Sigmoid colon (tissue), 6 donors: ENCODE measurements at regions not wholly inside any gene's neighbourhood (a gene's known extent, or its start where the extent isn't known, plus 50 kb on each side); places are given as distances from the start of the nearest gene placed in this dataset.

Experiments
- DNase-seq: peaks from one replicate; pipeline ENCODE4 v3.0.0-alpha.2; 2019
- H3K27ac ChIP-seq, 4 donors: fragments of 200-600 bp; sonication (generic); one replicate each; pipeline ENCODE4 v1.5.1; 2016 to 2019; ENCODE audit warnings: mild to moderate bottlenecking in 1 of 4
- H3K27me3 ChIP-seq, 3 donors: fragments of 200-600 bp; sonication (generic); one replicate each; pipeline ENCODE4 v1.5.1; 2019; ENCODE audit warnings: mild to moderate bottlenecking in 1 of 3
- H3K36me3 ChIP-seq, 4 donors: fragments of 200-600 bp; sonication (generic); one replicate each; pipeline ENCODE4 v1.5.1; 2016 to 2019
- H3K4me1 ChIP-seq, 4 donors: fragments of 200-600 bp; sonication (generic); one replicate each; pipeline ENCODE4 v1.5.1; 2017 to 2019
- H3K4me3 ChIP-seq, 4 donors: fragments of 200-600 bp; sonication (generic); one replicate each; pipeline ENCODE4 v1.5.1; 2017 to 2019; ENCODE audit warnings: mild to moderate bottlenecking in 2 of 4, moderate library complexity in 1 of 4
- H3K9me3 ChIP-seq, 4 donors: fragments of 200-600 bp in 3 of 4; sonication (generic) in 3 of 4; one replicate each; pipeline versions ENCODE4 v1.5.1 to v1.6.1; 2013 to 2019
- EP300 ChIP-seq, 4 donors: sonication (generic); formaldehyde crosslinking; IDR thresholded peaks; one replicate each; pipeline ENCODE4 v1.6.1; 2017; ENCODE audit warnings: antibody characterized with exemption in 4 of 4
- POLR2A ChIP-seq, 2 donors: fragments of 450-650 bp; IDR thresholded peaks; one replicate each; pipeline ENCODE4 v1.6.1; 2016; ENCODE audit warnings: antibody characterized with exemption in 2 of 2, mild to moderate bottlenecking in 2 of 2, moderate library complexity in 2 of 2
- POLR2AphosphoS5 ChIP-seq, 4 donors: sonication (generic); formaldehyde crosslinking; IDR thresholded peaks; one replicate each; pipeline ENCODE4 v1.6.1; 2017; ENCODE audit warnings: antibody characterized with exemption in 4 of 4
- WGBS, 2 donors: extraction: QIAGEN DNeasy Blood & Tissue Kit; methylation state at CpG; one replicate each; pipeline ENCODE4 v1.1.7; 2013; 5-methylcytosine and 5-hydroxymethylcytosine counted together
- intact Hi-C: fragments of 100-400 bp; cut with DNase I; formaldehyde crosslinking; loops from one replicate; pipeline ENCODE4 v1.15.1; 2023
- TF ChIP-seq, protein P1 (sequence below), 4 experiments: fragments of 450-650 bp in 3 of 4; fragments of 200-600 bp in 1 of 4; IDR thresholded peaks; one replicate each; pipeline ENCODE4 v1.5.1; 2016 to 2019; ENCODE audit warnings: antibody characterized with exemption in 4 of 4, mild to moderate bottlenecking in 3 of 4, moderate library complexity in 2 of 4
- donor health status: healthy with polysubstance abuse.
- donor health status: healthy.

DNA sequence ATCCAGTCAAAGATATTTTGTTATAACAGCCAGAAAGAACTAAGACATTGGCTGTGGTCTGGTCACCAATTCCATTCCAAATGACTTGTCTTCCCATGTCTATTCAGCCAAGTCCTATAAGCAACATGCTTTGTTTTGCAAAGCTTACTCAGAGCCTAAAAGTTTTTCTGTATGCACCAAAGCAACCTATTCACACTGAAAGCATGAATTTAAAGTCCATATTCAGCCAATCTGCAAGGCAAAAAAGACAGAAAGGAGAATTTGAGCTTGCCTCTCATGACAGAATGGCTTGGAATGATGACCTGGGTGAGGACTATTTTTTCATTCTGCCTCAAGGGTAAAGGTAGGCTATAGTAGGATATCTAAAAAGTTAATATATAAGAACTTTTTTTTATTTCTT lies 323.2 kb upstream of the NOCT start:
- intact Hi-C loops = no loop called here
- H3K36me3 ChIP-seq = no peaks in the 10 kb centered on the region
- H3K4me3 ChIP-seq = no peak overlapping the region
- TF ChIP-seq EP300 (IDR thresholded peaks at IDR 0.05) (no peak), POLR2A (IDR thresholded peaks at IDR 0.05) (no peak), POLR2AphosphoS5 (IDR thresholded peaks at IDR 0.05) (no peak)
- TF ChIP-seq, protein P1, sequence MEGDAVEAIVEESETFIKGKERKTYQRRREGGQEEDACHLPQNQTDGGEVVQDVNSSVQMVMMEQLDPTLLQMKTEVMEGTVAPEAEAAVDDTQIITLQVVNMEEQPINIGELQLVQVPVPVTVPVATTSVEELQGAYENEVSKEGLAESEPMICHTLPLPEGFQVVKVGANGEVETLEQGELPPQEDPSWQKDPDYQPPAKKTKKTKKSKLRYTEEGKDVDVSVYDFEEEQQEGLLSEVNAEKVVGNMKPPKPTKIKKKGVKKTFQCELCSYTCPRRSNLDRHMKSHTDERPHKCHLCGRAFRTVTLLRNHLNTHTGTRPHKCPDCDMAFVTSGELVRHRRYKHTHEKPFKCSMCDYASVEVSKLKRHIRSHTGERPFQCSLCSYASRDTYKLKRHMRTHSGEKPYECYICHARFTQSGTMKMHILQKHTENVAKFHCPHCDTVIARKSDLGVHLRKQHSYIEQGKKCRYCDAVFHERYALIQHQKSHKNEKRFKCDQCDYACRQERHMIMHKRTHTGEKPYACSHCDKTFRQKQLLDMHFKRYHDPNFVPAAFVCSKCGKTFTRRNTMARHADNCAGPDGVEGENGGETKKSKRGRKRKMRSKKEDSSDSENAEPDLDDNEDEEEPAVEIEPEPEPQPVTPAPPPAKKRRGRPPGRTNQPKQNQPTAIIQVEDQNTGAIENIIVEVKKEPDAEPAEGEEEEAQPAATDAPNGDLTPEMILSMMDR (IDR thresholded peaks at IDR 0.05) = no peak
- H3K4me1 ChIP-seq = peaks cover 0 to 10% (median 6%) of the 10 kb centered on the region in 4 donors
- no peak overlapping the region for H3K27ac ChIP-seq
- H3K27me3 ChIP-seq = no peaks in the 10 kb centered on the region
- DNase-seq = no peak
- no peaks in the 10 kb centered on the region for H3K9me3 ChIP-seq

DNA sequence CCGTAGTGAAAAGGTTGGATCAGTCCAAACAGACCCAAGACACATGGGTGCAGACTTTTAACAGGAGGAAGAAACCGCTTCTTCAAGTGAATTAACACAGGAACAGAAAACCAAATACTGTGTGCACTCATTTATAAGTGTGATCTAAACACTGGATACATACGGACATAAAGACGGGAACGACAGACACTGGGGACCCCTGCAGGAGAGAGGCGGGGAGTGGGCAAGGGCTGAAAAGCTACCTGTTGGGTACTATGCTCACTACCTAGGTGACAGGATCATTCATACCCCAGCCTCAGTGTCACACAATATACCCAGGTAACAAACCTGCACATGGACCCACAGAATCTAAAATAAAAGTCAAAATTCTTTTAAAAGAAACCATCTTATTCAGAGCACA lies 326.0 kb upstream of the NOCT start:
- no peak overlapping the region for H3K27ac ChIP-seq
- H3K9me3 ChIP-seq = no peaks in the 10 kb centered on the region
- no peak for DNase-seq
- H3K27me3 ChIP-seq = no peaks in the 10 kb centered on the region
- TF ChIP-seq, protein P1 (IDR thresholded peaks at IDR 0.05) = no peak
- TF ChIP-seq POLR2AphosphoS5 (IDR thresholded peaks at IDR 0.05) (no peak), POLR2A (IDR thresholded peaks at IDR 0.05) (no peak), EP300 (IDR thresholded peaks at IDR 0.05) (no peak)
- no peaks in the 10 kb centered on the region for H3K36me3 ChIP-seq
- WGBS, 2 donors = 86 to 93% methylated on average over 6 of the region's 6 CpGs
- no peak overlapping the region for H3K4me3 ChIP-seq
- peaks cover 0 to 23% (median 15%) of the 10 kb centered on the region in 4 donors for H3K4me1 ChIP-seq
- intact Hi-C loops = loop anchor here (10.0 kb wide), 2 partner anchors 245 to 1155 kb away; partner anchors contain the start of gene PCDH18

DNA sequence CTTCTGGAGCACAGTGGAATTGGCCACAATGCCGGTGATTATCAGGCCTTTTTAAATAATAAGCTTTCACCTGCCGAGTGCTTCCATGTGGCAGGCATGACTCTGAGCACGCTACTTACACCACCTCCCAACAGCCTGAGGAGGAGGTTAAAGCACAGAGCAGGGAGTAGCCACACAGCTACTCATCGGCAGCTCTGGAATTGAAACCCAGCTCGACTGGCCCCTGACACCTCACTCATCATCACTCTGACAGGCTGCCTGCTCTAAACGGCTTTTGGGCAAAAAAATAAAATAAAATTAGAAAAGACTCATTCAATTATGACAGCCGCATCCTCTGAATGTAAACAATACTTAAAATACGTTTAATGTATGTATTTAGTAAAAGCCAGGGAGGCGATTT lies 326.4 kb upstream of the NOCT start:
- WGBS, 2 donors = 76 to 77% methylated on average over 9 of the region's 9 CpGs
- intact Hi-C loops = loop anchor here (10.0 kb wide), 2 partner anchors 246 to 1154 kb away; partner anchors contain the start of gene PCDH18
- peaks cover 0 to under 1% (median 0%) of the 10 kb centered on the region in 4 donors for H3K9me3 ChIP-seq

DNA sequence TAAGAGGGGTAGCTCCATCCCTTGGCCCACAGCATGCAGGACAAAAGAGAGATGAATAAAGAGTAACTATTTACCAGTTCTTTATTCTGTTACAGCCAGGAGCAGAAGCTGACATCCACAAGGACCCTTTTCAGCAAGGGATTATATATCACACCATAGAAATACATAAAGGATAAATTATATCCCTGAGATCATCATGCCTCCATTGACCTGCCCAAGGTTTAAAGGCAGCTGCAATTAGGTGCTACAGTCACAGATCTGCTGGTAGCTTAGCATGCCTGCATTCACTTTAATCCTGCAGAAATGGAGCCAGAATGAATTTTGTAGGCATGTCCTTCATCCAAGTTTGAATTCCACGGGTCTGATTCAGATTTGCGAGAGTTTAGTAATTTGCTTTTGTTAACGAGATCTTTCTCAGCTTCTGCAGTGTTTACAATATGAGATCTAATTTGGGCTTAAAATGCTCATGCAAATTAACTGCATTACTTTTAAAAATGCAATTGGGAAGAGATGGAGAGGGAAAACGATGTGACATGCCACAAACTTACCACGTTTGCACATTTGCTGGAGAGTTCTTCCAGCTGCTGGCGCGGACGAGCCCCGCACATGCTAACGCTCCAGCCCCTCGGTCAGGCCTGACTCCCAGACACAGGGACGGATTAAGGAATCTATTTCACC lies 327.0 kb upstream of the NOCT start:
- Histone ChIP-seq H3K9me3 (peaks cover 0 to 3% (median 0%) of the 10 kb centered on the region in 4 donors), H3K4me1 (peaks cover 0 to 20% (median 14%) of the 10 kb centered on the region in 4 donors), H3K27me3 (no peaks in the 10 kb centered on the region), H3K27ac (no peak overlapping the region), H3K4me3 (no peak overlapping the region), H3K36me3 (no peaks in the 10 kb centered on the region)
- 75 to 79% methylated on average over 12 of the region's 12 CpGs for WGBS, 2 donors
- intact Hi-C loops = loop anchor here (10.0 kb wide), 2 partner anchors 246 to 1154 kb away; partner anchors contain the start of gene PCDH18
- TF ChIP-seq EP300 (IDR thresholded peaks at IDR 0.05) (no peak), POLR2AphosphoS5 (IDR thresholded peaks at IDR 0.05) (no peak), POLR2A (IDR thresholded peaks at IDR 0.05) (no peak)
- TF ChIP-seq, protein P1 (IDR thresholded peaks at IDR 0.05) = no peak
- no peak for DNase-seq

More for the DNA sequence above, 326.4 kb upstream of the NOCT start:
- DNase-seq = no peak
- H3K27me3 ChIP-seq = no peaks in the 10 kb centered on the region
- TF ChIP-seq, protein P1 (IDR thresholded peaks at IDR 0.05) = no peak
- TF ChIP-seq POLR2AphosphoS5 (IDR thresholded peaks at IDR 0.05) (no peak), EP300 (IDR thresholded peaks at IDR 0.05) (no peak)
- no peaks in the 10 kb centered on the region for H3K36me3 ChIP-seq
- H3K4me1 ChIP-seq = peaks cover 0 to 23% (median 15%) of the 10 kb centered on the region in 4 donors
- H3K4me3 ChIP-seq = no peak overlapping the region
- no peak overlapping the region for H3K27ac ChIP-seq
